SK-N-MC (cell line): ENCODE measurements at regions not wholly inside any gene's neighbourhood (a gene's known extent, or its start where the extent isn't known, plus 50 kb on each side); places are given as distances from the start of the nearest gene placed in this dataset.

Experiments used
- EZH2 ChIP-seq: fragments of 200-600 bp; sonication (generic); IDR thresholded peaks from one replicate; pipeline ENCODE4 v1.6.1; 2017; ENCODE audit warnings: antibody characterized with exemption
- POLR2AphosphoS5 ChIP-seq: IDR thresholded peaks from 2 replicates; pipeline ENCODE4 v1.6.1; 2012; ENCODE audit warnings: mild to moderate bottlenecking, low read depth, low read length, borderline replicate concordance

DNA sequence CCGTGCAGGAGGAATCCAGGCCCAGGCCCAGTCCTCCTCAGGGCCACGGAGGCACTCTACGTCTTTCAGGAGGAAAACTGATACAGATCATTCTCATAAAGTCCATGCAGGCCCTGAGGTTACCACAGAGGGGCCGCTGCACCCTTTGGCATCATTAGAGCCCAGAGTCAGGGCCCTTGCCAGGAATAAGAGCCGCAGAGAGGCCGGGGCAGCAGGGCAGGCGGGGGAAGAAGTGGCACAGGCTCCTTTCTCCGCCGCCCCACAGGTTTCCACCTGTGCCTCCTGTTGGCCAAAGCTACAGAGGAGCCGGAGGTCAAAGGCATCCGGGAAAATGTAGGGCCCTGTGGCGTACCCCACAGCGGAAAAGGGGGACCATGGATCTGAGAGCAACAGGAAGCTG is 366.6 kb upstream of the SHH start:
- TF ChIP-seq EZH2: no peak
- TF ChIP-seq POLR2AphosphoS5: no peak
